ENCODE measurements at regions not wholly inside any gene's neighbourhood (a gene's known extent, or its start where the extent isn't known, plus 50 kb on each side); places are given as distances from the start of the nearest gene placed in this dataset.

DNA sequence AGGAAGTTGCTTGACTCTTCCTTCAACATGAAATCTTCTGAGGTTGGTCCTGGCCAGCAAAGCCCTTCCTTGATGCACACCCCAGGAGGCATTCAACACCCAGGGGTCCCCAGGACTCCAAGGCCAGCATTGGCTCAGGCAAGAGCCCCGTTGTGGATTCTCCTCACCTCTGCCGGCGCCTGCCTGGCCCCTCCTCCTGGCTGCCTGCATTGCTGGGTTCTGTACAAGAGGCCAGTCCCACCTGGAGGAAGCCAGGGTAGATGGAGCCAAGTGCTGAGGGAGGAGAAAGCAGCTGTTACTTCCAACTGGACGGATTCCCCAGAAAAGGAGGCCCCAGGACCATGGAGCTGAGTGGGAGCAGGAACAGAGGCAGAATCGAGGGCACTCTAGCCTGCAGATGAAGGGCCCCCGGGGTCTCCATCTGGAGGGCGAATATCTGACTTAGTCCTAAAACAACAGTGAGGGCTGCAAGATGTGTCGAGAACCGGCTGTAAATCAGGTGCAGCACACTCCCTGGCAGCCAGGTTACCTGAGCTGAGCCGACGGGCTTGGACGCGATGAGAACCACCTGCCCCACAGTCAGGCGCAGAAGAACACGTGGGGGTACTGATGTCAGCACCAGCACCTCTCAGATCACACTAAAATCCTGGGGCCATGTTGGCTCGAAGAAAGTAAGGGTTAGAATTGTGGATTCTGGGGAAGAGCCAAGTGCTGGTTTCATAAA lies 399.6 kb upstream of the SALL3 start:
- DNase-seq (ENCODE audit: low read depth in 2 of 3, low spot score in 1 of 3): no peak

DNA sequence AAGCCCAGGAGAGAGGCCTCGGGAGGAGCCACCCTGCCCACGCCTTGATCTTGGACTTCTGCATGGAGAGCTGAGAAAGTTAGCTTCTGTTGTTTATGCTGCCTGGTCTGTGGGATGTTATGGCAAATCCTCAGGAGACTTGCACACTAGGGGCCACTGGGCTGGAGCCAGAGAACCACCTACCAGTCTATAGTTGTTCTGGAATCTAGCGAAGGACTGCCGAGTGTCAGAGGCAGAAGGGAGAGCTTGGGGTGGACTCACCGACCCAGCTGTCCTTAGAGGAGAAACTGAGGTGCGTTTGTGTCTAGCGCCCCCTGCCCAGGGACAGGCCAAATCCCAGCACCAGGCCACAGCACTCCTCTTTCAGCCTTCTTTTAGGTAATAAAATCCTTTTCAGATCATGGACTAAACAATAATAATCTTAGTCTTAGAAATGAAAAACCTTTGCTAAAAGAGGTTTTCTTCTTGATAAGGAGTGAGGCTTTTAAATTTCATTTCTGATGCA lies 398.7 kb upstream of the SALL3 start:
- DNase-seq (ENCODE audit: low read depth in 2 of 3, low spot score in 1 of 3): no peak

DNA sequence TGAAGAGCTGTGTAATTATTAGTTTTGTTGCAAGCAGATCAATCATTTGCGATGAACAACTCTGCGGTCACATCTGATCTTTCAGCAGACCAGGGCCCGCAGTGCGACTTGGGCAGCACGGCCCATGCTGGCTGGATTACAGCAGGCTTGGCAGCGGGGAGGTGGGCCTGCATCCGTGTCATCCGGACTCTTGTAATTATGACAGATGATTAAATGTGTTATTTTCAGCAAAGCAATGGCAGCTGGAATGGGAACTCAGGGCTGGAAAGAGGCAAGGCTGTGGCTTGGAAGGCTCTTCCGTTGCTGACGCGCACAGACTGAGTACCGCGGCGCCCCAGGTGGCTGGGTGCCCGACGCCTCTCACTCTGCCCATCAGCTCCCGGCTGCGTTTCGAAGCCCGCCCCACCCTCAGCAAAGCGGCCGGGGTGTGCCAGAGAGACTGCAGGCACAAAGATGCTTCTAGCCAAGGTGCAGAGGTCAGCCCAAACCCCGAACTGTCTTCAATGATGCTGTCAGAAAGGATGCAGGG lies 397.4 kb upstream of the SALL3 start:
- no peak for DNase-seq (ENCODE audit: low read depth in 2 of 3, low spot score in 1 of 3)

DNA sequence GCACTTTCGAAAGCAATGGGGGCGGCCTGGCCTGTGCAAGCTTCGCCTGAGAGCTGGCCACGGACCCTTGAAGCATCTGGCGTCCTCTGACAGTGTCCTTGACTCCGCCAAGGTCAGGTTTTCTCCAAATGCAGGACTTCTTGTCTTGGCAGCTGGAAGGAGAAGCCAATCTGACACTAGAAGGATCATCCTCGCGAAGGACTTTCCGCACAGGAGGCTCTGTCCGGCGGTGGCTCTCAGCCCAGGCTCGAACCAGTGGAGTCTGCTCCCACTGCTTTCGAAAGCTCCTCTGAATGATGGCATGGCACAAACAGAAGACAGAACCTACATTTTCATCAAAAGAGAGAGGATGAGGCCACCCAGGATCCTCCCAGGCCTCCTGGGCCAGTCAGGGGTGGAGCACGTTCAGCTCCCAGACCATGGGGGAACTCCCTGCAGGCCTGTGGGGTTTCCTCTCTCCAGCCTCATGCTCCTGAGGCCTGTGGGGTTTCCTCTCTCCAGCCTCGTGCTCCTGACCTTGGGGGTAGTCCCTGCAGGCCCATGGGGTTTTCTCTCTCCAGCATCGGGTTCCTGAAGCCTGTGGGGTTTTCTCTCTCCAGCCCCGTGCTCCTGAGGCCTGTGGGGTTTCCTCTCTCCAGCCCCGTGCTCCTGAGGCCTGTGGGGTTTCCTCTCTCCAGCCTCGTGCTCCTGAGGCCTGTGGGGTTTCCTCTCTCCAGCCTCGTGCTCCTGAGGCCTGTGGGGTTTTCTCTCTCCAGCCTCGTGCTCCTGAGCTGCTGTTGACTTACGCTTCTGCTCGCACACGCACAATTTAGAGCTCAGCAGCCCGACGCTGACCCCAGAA lies 396.5 kb upstream of the SALL3 start:
- DNase-seq (ENCODE audit: low read depth in 2 of 3, low spot score in 1 of 3): no peak

DNA sequence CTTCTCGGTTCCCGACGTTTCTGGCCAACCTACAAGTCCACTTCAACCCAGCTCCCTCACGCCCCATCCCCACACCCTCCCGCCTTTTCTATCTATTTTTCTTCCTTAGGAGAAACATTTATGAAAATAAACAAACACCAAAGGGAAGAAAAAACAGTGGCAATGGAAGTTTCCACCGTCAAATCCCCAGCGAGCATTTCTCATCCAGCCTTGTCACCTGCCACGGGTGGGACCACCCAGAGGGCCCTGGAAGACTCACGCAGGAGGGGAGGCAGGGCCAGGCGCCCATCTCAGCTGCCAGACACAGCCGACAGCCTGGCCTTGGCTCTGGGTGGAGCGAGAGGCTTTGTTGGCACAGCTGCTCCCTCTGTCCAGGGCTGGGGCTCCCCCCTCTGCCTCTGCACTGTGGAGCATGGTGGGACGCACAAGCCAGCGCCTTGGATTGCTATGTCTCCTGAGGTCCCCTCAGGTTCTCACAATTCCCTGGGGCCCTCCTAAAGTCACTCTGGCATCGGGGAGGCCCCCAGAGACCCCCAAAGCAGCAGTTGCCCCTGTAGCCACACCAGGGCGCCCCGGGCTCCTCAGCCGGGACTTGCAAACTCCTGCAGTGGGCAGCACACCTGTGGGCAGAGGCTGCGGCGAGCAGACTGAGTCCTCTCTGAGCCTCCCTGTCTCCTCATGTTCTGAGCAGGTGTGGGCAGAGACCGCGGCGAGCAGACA lies 395.7 kb upstream of the SALL3 start:
- no peak for DNase-seq (ENCODE audit: low read depth in 2 of 3, low spot score in 1 of 3)

DNA sequence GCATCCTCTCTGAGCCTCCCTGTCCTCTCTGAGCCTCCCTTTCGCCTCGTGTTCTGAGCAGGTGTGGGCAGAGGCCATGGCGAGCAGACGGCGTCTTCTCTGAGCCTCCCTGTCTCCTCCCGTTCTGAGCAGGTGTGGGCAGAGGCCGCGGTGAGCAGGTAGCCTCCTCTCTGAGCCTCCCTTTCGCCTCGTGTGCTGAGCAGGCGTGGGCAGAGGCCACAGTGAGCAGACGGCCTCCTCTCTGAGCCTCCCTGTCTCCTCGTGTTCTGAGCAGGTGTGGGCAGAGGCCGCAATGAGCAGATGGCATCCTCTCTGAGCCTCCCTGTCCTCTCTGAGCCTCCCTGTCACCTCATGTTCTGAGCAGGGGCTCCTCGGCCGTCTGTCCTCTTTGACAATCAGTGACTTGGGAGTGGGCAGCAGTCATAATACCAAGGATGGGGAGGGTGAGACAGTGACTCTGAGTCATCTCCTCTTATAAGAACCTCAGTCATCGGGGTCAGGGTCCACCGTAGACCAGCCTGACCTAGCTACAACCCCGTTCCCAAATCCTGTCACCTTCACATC lies 395.1 kb upstream of the SALL3 start:
- DNase-seq (ENCODE audit: low read depth in 2 of 3, low spot score in 1 of 3): no peak

DNA sequence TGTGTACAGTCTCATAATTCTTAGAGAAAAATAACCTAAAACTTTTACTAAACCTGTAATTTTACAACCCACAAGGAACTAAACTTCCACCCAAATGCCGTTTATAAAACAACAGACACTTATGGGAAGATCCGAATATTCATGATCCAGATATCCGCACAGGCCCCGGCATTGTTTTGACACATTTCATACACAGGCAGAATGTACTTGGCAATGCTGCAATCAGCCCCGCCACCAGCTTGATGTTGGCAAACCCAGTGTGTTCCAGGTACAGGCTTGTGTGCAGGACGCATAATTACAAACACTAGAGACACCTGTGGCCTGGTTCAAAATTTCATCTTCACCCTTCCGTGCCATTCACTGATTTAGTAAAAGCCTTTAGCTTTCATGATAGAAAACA lies 393.0 kb upstream of the SALL3 start:
- DNase-seq (ENCODE audit: low read depth in 2 of 3, low spot score in 1 of 3): no peak

DNA sequence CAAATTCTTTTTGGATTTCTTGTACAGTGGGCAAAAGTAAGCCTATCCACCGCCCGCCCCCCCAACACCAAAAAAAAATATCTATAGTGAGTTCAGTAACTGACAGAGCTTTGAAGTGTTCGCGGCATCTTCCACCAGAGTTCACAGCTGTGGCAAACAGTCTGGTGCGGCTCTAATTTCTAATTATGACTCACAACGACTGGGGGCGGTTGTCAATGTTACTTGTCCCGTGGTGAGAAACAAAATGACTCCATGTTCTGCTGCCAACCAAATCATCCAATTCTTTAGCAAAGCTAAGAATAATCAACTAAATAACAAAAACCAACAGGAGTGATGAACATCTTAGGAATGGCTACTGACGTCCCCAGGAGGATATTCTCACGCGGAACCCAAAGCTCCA lies 392.5 kb upstream of the SALL3 start:
- DNase-seq (ENCODE audit: low read depth in 2 of 3, low spot score in 1 of 3): no peak

DNA sequence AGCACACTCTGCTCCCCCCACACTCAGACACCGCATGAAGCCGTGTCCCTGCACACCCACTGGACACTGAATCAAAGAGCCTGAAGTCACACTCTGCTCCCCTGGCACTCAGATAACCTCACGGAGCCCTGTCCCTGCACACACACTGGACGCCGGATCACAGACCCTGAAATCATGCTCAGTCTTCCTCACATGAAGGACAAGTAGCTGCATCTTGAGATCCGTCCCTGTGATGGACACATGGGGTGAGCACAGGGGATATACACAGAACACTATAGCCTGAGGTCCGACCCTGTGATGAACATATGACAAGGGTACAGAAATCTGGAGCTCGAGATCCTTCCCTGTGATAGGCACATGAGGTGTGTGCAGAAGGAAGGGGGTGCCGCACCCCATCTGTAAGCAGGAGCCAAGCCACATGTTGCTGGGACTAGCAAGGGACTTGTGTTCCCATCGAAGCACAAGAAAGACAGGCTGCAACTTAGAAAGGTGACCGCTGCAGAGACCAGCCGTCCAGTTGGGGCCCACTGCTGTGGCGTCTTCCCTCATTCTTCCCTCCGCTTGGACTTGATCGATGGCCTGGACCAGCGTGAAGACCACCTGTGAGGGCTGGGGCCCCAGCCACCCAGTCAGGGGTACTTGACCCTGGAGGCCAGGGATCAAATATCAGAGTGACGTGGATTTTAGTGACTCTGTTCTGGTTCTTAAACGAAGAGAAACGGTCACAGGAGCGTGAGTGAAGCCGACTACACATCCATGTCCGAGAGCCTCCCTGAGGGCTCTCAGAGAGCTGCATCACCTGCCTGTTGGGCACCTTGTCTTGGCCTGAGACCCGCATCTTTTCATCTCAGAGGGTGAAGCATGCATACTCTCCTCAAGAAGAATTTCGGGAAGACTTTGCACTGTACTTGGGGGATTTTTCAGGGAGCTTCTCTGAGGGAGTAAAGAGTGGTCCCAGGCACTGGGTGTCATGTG lies 391.7 kb upstream of the SALL3 start:
- no peak for DNase-seq (ENCODE audit: low read depth in 2 of 3, low spot score in 1 of 3)

DNA sequence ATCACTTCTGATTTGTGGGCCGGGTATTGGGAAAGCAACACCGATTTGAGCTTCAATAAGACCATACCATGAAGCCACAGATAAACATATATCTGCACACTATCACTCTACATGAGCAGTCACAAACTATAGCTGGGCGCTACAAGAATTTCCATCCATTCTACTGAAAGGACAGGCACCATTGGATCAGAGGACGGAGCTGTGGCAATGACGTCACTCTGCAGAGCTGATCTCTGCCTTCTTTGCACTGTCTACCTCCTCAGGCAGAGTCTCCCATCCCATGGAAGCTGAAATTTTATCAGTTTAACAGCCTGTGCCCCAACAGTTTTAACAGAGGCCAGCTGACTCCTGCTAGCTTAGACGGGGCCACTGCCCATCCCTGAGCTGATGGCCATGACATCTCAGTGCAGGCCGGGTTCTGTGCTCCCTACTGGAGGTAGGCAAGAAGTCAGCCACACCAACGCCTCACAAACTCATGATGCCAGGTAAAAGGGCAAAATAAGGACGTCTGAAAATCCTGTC lies 389.6 kb upstream of the SALL3 start:
- no peak for DNase-seq (ENCODE audit: low read depth in 2 of 3, low spot score in 1 of 3)

DNA sequence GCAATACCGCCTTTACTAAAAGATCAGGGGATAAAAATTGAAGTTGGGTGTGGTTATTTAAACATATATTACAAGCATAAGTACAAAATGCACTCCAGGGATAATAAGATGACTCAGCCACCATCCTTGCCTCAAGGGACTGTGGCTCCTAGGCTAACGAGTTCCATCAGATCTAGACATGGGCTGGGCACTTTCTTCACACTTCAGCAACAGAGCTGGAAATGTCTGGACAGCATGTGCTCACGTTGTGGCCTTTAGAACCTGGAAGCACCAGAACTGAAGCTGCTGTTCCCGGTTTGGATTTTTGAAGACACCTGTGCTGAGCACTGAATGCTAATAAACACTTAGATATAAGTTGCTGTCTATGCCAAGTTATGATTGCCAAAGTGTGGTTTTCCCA lies 384.2 kb upstream of the SALL3 start:
- no peak for DNase-seq (ENCODE audit: low read depth in 2 of 3, low spot score in 1 of 3)

DNA sequence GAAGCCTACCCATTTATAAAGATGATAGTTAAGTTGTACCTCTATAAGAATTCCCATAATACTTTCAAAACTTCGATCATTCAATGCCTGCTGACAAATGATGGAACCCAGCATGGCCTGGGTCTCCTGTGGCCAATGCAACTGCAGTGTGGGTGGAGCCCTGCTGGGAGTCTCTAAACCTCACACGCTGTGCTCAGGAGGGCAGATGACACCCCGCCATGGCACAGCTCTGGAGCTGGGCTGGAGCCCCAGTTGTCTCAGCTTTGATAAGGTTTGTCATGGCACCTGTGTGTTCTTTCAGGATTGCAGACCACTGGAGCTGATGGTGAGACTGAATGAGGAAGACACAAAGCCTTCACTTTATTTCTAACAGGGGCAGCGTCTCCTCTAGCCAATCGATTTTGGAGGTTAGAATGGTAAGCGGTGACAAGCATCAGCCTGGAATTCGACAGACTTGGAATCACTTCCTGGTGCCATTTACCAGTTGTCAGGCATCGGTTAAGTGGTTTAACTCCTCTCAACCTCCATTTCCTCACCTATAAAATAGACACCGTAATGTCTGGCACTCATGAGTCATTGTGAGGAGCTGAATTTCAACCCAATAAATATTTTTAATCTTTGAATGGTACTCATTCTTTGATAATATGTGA lies 383.6 kb upstream of the SALL3 start:
- no peak for DNase-seq (ENCODE audit: low read depth in 2 of 3, low spot score in 1 of 3)

DNA sequence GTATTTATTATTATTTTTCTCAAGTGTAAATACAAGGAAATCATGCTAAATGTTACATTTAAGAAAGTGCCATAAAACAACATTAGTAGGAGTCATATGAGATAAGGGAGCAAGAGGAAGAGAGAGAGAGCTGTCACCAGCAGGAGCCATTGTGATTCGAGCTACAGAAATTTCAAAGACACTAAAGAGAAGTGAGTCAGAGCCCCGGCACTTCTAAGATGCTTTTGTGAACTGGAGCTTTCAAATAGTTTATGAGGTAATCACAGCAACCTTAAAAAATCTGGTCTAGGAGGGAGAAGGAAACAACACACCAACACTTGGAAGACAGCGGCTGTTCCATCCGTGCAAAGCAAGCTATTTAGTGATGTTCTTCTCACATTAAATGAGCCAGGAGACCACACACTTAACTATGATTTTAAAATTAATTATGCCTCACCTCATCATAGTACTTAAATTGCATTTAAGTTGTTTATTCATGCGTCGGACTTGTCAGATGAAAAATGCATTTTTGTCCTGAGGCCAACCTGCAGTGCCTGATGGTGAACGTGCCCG lies 382.7 kb upstream of the SALL3 start:
- DNase-seq (ENCODE audit: low read depth in 2 of 3, low spot score in 1 of 3): no peak

DNA sequence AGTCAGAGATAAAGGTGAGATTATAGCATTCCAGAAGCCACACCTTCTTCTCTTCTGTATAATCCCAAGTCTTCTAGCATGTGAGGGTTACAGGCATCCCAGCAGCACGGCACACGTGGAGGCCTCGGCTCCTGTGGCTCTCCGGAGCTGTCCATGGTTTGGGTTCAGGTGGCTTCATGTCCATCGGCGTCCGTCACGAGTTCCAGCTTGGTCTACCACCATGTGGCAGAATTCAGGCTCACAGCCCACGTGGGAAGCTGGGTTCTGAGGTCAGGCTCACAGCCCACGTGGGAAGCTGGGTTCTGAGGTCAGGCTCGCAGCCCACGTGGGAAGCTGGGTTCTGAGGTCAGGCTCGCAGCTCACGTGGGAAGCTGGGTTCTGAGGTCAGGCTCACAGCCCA lies 378.3 kb upstream of the SALL3 start:
- no peak for DNase-seq (ENCODE audit: low read depth in 2 of 3, low spot score in 1 of 3)

DNA sequence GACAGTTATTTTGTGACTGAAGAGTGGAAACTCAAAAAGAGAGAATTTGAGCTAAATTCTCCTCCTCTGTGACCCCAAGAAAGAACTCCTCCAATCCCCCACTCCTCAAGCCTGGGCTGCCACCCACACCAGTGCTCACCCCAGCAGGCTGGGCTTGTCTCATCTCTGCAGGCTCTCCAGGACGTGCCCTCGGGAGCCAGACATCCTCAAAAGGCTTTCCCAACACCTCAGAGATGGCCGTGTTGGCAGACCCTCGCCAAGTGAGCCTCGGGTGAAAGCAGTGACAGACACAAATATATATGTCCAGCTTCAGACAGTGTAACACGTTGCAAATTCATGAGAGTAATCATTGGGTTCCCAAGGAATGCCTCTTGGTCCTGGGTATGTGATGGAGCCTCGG lies 377.7 kb upstream of the SALL3 start:
- DNase-seq (ENCODE audit: low read depth in 2 of 3, low spot score in 1 of 3): no peak

DNA sequence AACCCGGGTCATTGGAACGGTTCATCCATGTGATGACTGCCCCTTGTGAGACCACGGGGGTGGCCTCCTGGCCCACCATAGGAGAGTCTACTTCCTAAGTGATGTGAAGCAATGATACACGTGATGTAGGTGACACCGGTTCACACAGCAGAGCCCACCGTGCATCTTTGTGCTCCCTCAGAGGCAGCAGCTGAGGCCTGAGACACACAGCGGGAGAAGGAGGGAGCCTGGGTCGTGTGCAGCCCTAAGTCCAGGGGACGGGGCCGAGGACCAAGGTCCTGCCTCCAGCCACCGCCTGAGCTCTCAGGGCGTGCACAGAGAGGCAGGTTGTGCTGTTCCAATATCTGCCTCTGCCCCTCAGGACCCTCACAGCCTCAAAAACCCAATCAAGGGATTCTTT lies 377.2 kb upstream of the SALL3 start:
- no peak for DNase-seq (ENCODE audit: low read depth in 2 of 3, low spot score in 1 of 3)

DNA sequence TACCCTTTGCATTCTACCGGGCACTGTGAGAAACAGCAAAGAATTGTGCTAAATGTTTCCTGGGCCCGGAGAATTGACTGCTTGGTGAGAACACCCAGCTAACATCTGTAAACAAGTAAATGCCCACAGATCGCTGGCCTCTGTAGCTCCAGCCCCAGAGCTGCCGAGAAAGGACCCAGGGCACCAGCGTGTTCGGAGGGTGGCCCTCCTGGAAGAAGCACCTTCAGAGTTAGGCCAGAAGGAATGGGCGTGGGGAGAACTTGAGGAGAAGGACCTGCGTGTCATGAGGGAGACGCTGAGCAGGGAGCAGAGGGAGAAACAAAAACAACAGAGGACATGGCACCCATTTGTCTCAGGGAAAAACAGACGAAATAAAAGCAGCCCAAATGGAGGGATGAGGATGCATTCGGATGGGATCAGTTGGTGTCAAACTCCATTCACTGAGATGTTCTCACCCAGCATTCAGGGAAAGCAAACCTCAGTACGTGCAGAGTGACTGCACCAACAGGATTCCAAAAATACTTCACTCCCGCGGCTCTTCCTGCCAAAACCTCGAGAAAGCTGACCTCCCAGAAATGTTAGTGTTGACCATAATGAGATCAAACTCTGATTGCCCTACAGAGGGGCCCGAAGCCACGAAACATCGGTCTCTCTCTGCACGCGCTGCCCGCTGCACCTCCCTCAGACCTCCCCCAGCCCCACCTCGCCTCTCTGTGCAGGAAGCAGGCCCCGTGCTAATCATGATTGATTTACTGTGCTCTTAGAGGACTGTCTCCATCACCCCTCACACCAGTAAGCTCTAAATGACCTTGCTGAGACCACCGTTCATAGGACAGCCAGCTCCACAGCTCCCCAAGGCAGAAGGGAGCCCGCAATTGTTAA lies 376.3 kb upstream of the SALL3 start:
- no peak for DNase-seq (ENCODE audit: low read depth in 2 of 3, low spot score in 1 of 3)

DNA sequence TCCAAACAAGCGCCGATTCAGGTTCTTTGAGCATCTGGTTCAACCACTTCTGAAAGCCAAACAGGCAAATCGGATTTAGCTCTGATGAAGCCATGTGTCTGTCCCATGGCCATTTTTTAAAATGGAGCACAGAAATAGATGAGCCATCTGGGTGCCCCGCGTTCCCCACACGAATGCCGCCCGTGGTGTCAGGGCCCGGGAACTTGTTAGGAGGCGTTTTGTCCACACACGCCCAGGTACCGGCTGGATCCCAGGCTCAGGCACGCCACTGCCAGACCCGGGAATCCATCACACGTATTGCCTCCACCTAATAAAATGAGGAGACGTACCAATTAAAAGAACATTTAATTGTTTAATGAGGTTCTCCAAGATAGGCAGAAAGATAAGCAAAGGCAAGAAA lies 374.4 kb upstream of the SALL3 start:
- no peak for DNase-seq (ENCODE audit: low read depth in 2 of 3, low spot score in 1 of 3)

Measured in stimulated activated CD4-positive, alpha-beta T cell treated with anti-CD3 and anti-CD28 coated beads, Interleukin-12 subunit alpha, Interleukin-12 subunit beta, amount 100 ng/mL, for 48 hours (primary cell).